Loucy (cell line): ENCODE measurements at regions not wholly inside any gene's neighbourhood (a gene's known extent, or its start where the extent isn't known, plus 50 kb on each side); places are given as distances from the start of the nearest gene placed in this dataset.

Experiments
- H2AFZ ChIP-seq: fragments of 200-600 bp; sonication (generic); 2 replicates; pipeline ENCODE4 v1.6.0; 2016; ENCODE audit warnings: antibody characterized with exemption, mild to moderate bottlenecking, low read length, moderate library complexity
- H3F3A ChIP-seq: fragments of 200-600 bp; 2 replicates; pipeline ENCODE4 v1.6.0; 2016; ENCODE audit warnings: antibody characterized with exemption, low read depth, mild to moderate bottlenecking
- H3K27me3 ChIP-seq: fragments of 200-600 bp; sonication (generic); 2 replicates; pipeline ENCODE4 v1.6.1; 2014; ENCODE audit warnings: low read length, mild to moderate bottlenecking; ENCODE audit not compliant: insufficient read depth, poor library complexity, severe bottlenecking
- H3K36me3 ChIP-seq: fragments of 200-600 bp; sonication (generic); 2 replicates; pipeline ENCODE4 v1.6.1; 2016; ENCODE audit warnings: low read length; ENCODE audit not compliant: insufficient read depth
- H3K4me1 ChIP-seq: fragments of 200-600 bp; sonication (generic); 2 replicates; pipeline ENCODE4 v1.5.1; 2014; ENCODE audit warnings: low read length, mild to moderate bottlenecking; ENCODE audit not compliant: insufficient read depth, poor library complexity, severe bottlenecking
- H3K4me2 ChIP-seq: fragments of 200-600 bp; sonication (generic); 2 replicates; pipeline ENCODE4 v1.6.0; 2014; ENCODE audit warnings: antibody characterized with exemption, low read length, low read depth, mild to moderate bottlenecking; ENCODE audit not compliant: poor library complexity, severe bottlenecking
- H3K4me3 ChIP-seq: fragments of 200-600 bp; sonication (generic); 2 replicates; pipeline ENCODE4 v1.5.1; 2014; ENCODE audit warnings: low read length, mild to moderate bottlenecking, mixed read lengths; ENCODE audit not compliant: poor library complexity, severe bottlenecking
- H3K79me2 ChIP-seq: fragments of 200-600 bp; sonication (generic); 2 replicates; pipeline ENCODE4 v1.6.1; 2014; ENCODE audit warnings: low read length; ENCODE audit not compliant: insufficient read depth
- H3K9ac ChIP-seq: fragments of 200-600 bp; sonication (generic); 2 replicates; pipeline ENCODE4 v1.6.0; 2014; ENCODE audit warnings: mild to moderate bottlenecking, low read depth, low read length, moderate library complexity; ENCODE audit not compliant: poor library complexity, severe bottlenecking
- H3K9me2 ChIP-seq: fragments of 200-600 bp; sonication (generic); replicated peaks from 2 replicates; pipeline ENCODE4 v1.6.1; 2016; ENCODE audit warnings: low read depth, low read length, mixed read lengths
- H3K9me3 ChIP-seq: fragments of 200-600 bp; sonication (generic); 2 replicates; pipeline ENCODE4 v1.6.1; 2014; ENCODE audit warnings: mild to moderate bottlenecking, antibody characterized with exemption, low read length, low read depth; ENCODE audit not compliant: insufficient read depth
- H4K20me1 ChIP-seq: fragments of 200-600 bp; sonication (generic); 2 replicates; pipeline ENCODE4 v1.6.0; 2014; ENCODE audit warnings: antibody characterized with exemption, low read length, mild to moderate bottlenecking; ENCODE audit not compliant: insufficient read depth, poor library complexity, severe bottlenecking
- EZH2phosphoT487 ChIP-seq: fragments of 200-600 bp; IDR thresholded peaks from 2 replicates; pipeline ENCODE4 v1.6.1; 2018; ENCODE audit warnings: antibody characterized with exemption, mild to moderate bottlenecking, moderate library complexity, borderline replicate concordance
- TF ChIP-seq, protein P1 (sequence below): fragments of 200-600 bp; sonication (generic); conservative IDR thresholded peaks from 2 replicates; pipeline ENCODE4 v1.5.1; 2014; ENCODE audit warnings: mild to moderate bottlenecking, antibody characterized with exemption, low read length

DNA sequence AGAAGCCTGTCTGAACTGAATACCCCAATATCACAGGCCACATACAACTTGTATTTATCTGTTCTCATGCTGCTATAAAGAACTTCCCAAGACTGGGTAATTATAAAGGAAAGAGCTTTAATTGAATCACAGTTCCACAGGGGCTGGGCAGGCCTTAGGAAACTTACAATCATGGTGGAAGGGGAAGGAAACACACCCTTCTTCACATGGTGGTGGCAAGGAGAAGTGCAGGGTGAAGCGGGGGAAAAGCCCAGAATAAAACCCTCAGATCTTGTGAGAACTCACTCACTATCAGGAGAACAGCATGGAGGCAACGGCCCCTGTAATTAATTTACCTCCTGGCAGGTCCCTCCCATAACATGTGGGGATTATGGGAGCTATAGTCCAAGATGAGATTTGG, 50.3 kb upstream of the FNDC1 start:
- H3K9me2 ChIP-seq, result no peaks in the 10 kb centered on the region
- no peaks in the 10 kb centered on the region for H3K79me2 ChIP-seq
- no peak overlapping the region for H3K4me2 ChIP-seq
- H3K27me3 ChIP-seq, result no peaks in the 10 kb centered on the region
- no peak overlapping the region for H3K4me3 ChIP-seq
- H3K36me3 ChIP-seq, result no peaks in the 10 kb centered on the region
- H3F3A ChIP-seq, result no peaks in the 10 kb centered on the region
- H2AFZ ChIP-seq, result no peak overlapping the region
- no peaks in the 10 kb centered on the region for H4K20me1 ChIP-seq
- no peaks in the 10 kb centered on the region for H3K4me1 ChIP-seq
- no peaks in the 10 kb centered on the region for H3K9me3 ChIP-seq
- no peak overlapping the region for H3K9ac ChIP-seq
- TF ChIP-seq, protein P1, sequence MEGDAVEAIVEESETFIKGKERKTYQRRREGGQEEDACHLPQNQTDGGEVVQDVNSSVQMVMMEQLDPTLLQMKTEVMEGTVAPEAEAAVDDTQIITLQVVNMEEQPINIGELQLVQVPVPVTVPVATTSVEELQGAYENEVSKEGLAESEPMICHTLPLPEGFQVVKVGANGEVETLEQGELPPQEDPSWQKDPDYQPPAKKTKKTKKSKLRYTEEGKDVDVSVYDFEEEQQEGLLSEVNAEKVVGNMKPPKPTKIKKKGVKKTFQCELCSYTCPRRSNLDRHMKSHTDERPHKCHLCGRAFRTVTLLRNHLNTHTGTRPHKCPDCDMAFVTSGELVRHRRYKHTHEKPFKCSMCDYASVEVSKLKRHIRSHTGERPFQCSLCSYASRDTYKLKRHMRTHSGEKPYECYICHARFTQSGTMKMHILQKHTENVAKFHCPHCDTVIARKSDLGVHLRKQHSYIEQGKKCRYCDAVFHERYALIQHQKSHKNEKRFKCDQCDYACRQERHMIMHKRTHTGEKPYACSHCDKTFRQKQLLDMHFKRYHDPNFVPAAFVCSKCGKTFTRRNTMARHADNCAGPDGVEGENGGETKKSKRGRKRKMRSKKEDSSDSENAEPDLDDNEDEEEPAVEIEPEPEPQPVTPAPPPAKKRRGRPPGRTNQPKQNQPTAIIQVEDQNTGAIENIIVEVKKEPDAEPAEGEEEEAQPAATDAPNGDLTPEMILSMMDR, result no peak; the same call in 1 of the 2 replicates
- no peak for TF ChIP-seq EZH2phosphoT487

DNA sequence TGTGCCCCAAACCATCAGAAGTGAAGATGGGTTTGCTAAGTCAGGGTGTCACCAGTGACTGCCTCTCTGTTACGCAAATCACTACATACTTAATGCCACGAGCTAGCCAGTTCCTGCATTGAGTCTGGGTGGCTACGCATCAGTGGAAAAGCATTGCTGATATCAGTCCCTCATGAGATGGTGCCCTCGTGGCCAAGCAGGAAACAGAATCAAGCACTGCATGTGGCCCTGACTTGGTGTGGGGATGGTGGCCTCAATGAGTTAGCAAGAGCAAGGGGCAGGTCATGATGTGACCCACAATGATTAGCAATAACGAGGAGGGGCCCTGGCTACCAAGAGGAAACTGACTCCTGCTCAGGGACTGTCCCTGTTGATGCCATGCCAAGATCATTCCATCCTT, 51.6 kb upstream of the FNDC1 start:
- Histone ChIP-seq H2AFZ (no peak overlapping the region), H3K79me2 (no peaks in the 10 kb centered on the region), H3K9ac (no peak overlapping the region), H3F3A (no peaks in the 10 kb centered on the region), H3K36me3 (no peaks in the 10 kb centered on the region), H3K9me2 (no peaks in the 10 kb centered on the region), H3K27me3 (no peaks in the 10 kb centered on the region), H3K4me1 (no peaks in the 10 kb centered on the region), H3K9me3 (no peaks in the 10 kb centered on the region), H4K20me1 (no peaks in the 10 kb centered on the region), H3K4me3 (no peak overlapping the region), H3K4me2 (no peak overlapping the region)
- TF ChIP-seq, protein P1, result no peak
- TF ChIP-seq EZH2phosphoT487, result no peak

DNA sequence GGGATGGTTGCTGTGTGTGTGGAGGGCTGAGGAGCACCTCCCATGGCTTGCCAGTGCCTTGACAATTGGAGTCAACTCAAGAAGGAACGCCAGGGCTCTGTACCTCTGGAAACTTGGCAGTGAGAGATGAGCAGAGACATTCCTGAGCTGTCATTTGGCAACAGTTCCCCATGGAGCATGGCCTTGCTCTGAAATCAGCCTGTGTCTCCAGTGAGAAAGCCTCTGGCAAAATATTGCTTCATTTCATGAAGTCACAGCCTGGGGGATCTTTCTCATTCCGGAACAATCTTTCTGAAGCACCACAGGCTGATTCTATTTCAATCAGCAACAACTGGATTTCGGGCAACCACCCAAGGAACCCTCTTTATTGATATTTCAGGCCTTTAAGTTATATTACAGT, 52.2 kb upstream of the FNDC1 start:
- TF ChIP-seq, protein P1, result no peak
- no peak for TF ChIP-seq EZH2phosphoT487
- Histone ChIP-seq H3K4me3 (no peak overlapping the region), H2AFZ (no peak overlapping the region)

More for the DNA sequence above, 52.2 kb upstream of the FNDC1 start:
- Histone ChIP-seq H3K36me3 (no peaks in the 10 kb centered on the region), H3K4me2 (no peak overlapping the region), H3F3A (no peaks in the 10 kb centered on the region), H3K27me3 (no peaks in the 10 kb centered on the region), H3K9me2 (no peaks in the 10 kb centered on the region), H3K9me3 (no peaks in the 10 kb centered on the region), H4K20me1 (no peaks in the 10 kb centered on the region), H3K9ac (no peak overlapping the region), H3K4me1 (no peaks in the 10 kb centered on the region), H3K79me2 (no peaks in the 10 kb centered on the region)
